ENCODE measurements at regions not wholly inside any gene's neighbourhood (a gene's known extent, or its start where the extent isn't known, plus 50 kb on each side); places are given as distances from the start of the nearest gene placed in this dataset.

- DNase-seq (ENCODE audit: low read depth in 2 of 2): no peak
Measured at GRCh38 chr16:87246269-87247065, 70.7 kb downstream of the C16orf95 start.

GRCh38 chr16:87248714-87249113 is 68.5 kb downstream of the C16orf95 start:
- no peak for DNase-seq (ENCODE audit: low read depth in 2 of 2)

- DNase-seq (ENCODE audit: low read depth in 2 of 2): no peak
Measured at GRCh38 chr16:87249425-87249824, 67.8 kb downstream of the C16orf95 start.

- no peak for DNase-seq (ENCODE audit: low read depth in 2 of 2)
Measured at GRCh38 chr16:87250431-87250960, 66.7 kb downstream of the C16orf95 start.

GRCh38 chr16:87252269-87252970 is 64.8 kb downstream of the C16orf95 start:
- no peak for DNase-seq (ENCODE audit: low read depth in 2 of 2)
